CD8-positive, alpha-beta memory T cell (primary cell): ENCODE measurements at regions not wholly inside any gene's neighbourhood (a gene's known extent, or its start where the extent isn't known, plus 50 kb on each side); places are given as distances from the start of the nearest gene placed in this dataset.

Experiments used
- CTCF ChIA-PET: fragments of 350-600 bp; sonication (Branson Sonifier 250); formaldehyde crosslinking; loops from one replicate; lab custom pipeline; 2021; ENCODE audit warnings: antibody characterized with exemption; lab: Charles Lee
- POLR2A ChIA-PET: fragments of 350-600 bp; sonication (Branson Sonifier 250); formaldehyde crosslinking; loops from one replicate; lab custom pipeline; 2021; ENCODE audit warnings: antibody characterized with exemption; lab: Charles Lee
- DNase-seq, 5 donors: peaks; one replicate each; pipeline versions ENCODE4 v3.0.0 to v3.0.0-alpha.2; 2020 to 2022; ENCODE audit warnings: mixed read lengths in 1 of 5
- H3K27ac ChIP-seq: one replicate; pipeline ENCODE4 v1.7.0; 2013; ENCODE audit warnings: low read depth, mild to moderate bottlenecking, low read length, moderate library complexity
- H3K27me3 ChIP-seq: 2 replicates; pipeline ENCODE4 v1.7.0; 2013; ENCODE audit warnings: low read length, mild to moderate bottlenecking; ENCODE audit not compliant: insufficient read depth, poor library complexity, severe bottlenecking
- H3K36me3 ChIP-seq: 2 replicates; pipeline ENCODE4 v1.7.0; 2013; ENCODE audit warnings: mild to moderate bottlenecking, low read length, moderate library complexity; ENCODE audit not compliant: insufficient read depth
- H3K4me1 ChIP-seq: 2 replicates; pipeline ENCODE4 v1.7.0; 2013; ENCODE audit warnings: mild to moderate bottlenecking, low read length, moderate library complexity; ENCODE audit not compliant: insufficient read depth
- H3K4me3 ChIP-seq: 2 replicates; pipeline ENCODE4 v1.7.0; 2013; ENCODE audit warnings: mild to moderate bottlenecking, low read length
- H3K9me3 ChIP-seq: 2 replicates; pipeline ENCODE4 v1.7.0; 2013; ENCODE audit warnings: mild to moderate bottlenecking, low read length
- H3K27ac Mint-ChIP-seq, 8 donors: one replicate each; pipeline ENCODE4 v1.8.0; 2020 to 2021; ENCODE audit warnings: mixed read lengths in 8 of 8, mild to moderate bottlenecking in 6 of 8, inconsistent platforms in 3 of 8, moderate library complexity in 3 of 8
- H3K27me3 Mint-ChIP-seq, 2 donors: one replicate each; pipeline ENCODE4 v1.8.0; 2020 to 2021; ENCODE audit warnings: mixed read lengths in 2 of 2, mild to moderate bottlenecking in 1 of 2, moderate library complexity in 1 of 2
- H3K36me3 Mint-ChIP-seq, 3 donors: one replicate each; pipeline ENCODE4 v1.8.0; 2020 to 2021; ENCODE audit warnings: mixed read lengths in 3 of 3, inconsistent platforms in 1 of 3, mild to moderate bottlenecking in 1 of 3
- H3K4me1 Mint-ChIP-seq, 3 donors: one replicate each; pipeline ENCODE4 v1.8.0; 2020 to 2021; ENCODE audit warnings: mixed read lengths in 3 of 3, inconsistent platforms in 1 of 3, mild to moderate bottlenecking in 1 of 3
- H3K4me3 Mint-ChIP-seq, 7 donors: one replicate each; pipeline ENCODE4 v1.8.0; 2020 to 2021; ENCODE audit warnings: mixed read lengths in 7 of 7, mild to moderate bottlenecking in 6 of 7, moderate library complexity in 4 of 7, inconsistent platforms in 2 of 7
- H3K9me3 Mint-ChIP-seq, 5 donors: one replicate each; pipeline ENCODE4 v1.8.0; 2020 to 2022; ENCODE audit warnings: mixed read lengths in 5 of 5, mild to moderate bottlenecking in 3 of 5, moderate library complexity in 2 of 5, inconsistent platforms in 1 of 5

DNA sequence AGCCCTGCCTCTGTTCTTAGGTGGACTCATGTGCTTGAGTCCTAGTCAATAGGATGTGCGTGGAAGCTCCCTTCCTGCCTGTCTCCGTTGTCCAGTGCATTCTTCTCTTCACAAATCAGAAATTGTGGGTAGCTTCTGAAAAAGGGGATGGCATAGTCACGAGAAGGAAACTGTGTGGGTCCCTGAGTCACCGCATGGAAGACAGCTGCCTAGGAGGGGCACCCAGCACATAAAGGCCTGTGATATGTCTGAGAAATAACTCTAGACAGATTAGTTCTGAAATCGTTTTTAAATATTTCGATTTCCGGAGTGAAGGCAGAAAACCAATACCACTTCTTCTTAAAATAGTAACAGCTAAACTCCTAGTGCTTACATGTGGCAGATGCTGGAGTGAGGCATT is 974.4 kb downstream of the BCL11B start:
- Mint-ChIP-seq H3K9me3 (no peaks in the 10 kb centered on the region), H3K36me3 (no peaks in the 10 kb centered on the region), H3K4me1 (peaks cover 0 to 20% (median 10%) of the 10 kb centered on the region in 3 donors), H3K27ac (peak overlapping the region in 1 of 8 donors; percentile 15), H3K27me3 (no peaks in the 10 kb centered on the region), H3K4me3 (no peak overlapping the region)
- no peak overlapping the region for H3K4me3 ChIP-seq
- no peak overlapping the region for H3K27ac ChIP-seq
- POLR2A ChIA-PET = no interaction called here
- H3K4me1 ChIP-seq = no peaks in the 10 kb centered on the region
- CTCF ChIA-PET = no interaction called here
- no peak for DNase-seq
- no peaks in the 10 kb centered on the region for H3K27me3 ChIP-seq
- H3K9me3 ChIP-seq = no peaks in the 10 kb centered on the region
- no peaks in the 10 kb centered on the region for H3K36me3 ChIP-seq

DNA sequence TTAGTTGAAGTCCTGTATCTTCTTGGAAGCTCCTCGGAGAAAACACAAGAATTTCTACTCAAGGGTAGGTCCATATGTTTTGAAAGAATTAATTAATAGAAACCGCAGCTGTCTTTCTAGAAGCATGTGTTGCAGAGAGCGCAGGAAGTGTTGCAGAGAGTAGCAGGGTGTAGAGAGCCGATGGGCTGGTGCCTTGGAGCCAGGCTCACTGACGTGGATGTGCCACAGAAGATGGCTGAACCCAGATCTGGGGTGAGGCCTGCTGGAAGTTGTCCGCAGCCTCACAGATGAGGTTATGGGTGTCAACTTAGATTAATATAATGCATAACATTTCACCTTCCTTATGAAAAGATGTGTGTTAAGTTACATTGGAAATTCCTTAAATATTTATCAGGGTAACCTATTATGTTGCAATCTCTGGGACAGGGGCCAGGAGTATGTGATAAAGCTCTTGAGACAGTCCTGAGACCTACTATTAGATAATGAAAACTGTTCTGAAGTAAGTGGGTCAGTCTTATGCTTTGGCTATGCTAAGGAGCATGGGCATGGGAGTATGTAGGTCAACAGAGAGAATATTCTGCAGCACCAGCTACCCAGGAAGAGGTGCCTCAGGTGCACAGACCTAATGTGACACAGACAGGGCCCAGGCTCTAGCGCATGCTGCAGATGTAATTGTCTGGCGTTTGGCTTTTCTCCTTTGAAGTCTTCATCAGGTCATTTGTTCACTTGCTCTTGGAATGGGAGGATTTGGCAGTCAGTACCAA is 973.3 kb downstream of the BCL11B start:
- Mint-ChIP-seq H3K4me1 (peaks cover 0 to 20% (median 10%) of the 10 kb centered on the region in 3 donors), H3K9me3 (no peaks in the 10 kb centered on the region), H3K4me3 (peak overlapping the region in 3 of 7 donors; percentile 19 to 62 (median 34)), H3K27ac (peak overlapping the region in 7 of 8 donors; percentile 44 to 95 (median 81)), H3K27me3 (no peaks in the 10 kb centered on the region), H3K36me3 (no peaks in the 10 kb centered on the region)
- POLR2A ChIA-PET = no interaction called here
- Histone ChIP-seq H3K36me3 (no peaks in the 10 kb centered on the region), H3K27ac (no peak overlapping the region), H3K4me3 (no peak overlapping the region), H3K9me3 (no peaks in the 10 kb centered on the region), H3K27me3 (no peaks in the 10 kb centered on the region), H3K4me1 (no peaks in the 10 kb centered on the region)
- CTCF ChIA-PET = no interaction called here
- DNase-seq = no peak

DNA sequence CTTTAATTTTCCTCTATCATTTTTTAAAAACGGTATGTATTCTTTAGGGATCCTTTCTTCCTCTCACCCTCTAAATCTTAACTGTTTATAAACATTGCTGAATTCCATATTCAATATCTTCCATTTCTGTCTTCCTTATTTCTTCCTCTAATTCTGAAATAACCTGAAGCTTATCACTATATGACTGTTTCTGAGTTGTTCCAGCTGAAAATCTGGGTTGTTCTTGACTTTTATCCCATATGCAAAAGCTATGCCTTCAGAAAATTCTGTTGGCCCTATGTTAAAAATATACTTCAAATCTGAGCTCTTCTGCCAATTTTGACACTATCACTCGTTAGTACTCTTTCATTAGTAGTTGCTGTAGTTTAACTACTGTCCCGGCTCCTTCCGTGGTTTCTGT is 970.3 kb downstream of the BCL11B start:
- Mint-ChIP-seq H3K4me1 (peaks cover 0 to 20% (median 10%) of the 10 kb centered on the region in 3 donors), H3K27me3 (no peaks in the 10 kb centered on the region), H3K4me3 (no peak overlapping the region), H3K9me3 (peaks cover 0 to 2% (median 0%) of the 10 kb centered on the region in 5 donors), H3K27ac (no peak overlapping the region), H3K36me3 (peaks cover 0 to 3% (median 0%) of the 10 kb centered on the region in 3 donors)
- POLR2A ChIA-PET = no interaction called here
- Histone ChIP-seq H3K36me3 (no peaks in the 10 kb centered on the region), H3K9me3 (no peaks in the 10 kb centered on the region), H3K27ac (no peak overlapping the region), H3K4me3 (no peak overlapping the region), H3K27me3 (no peaks in the 10 kb centered on the region), H3K4me1 (no peaks in the 10 kb centered on the region)
- CTCF ChIA-PET = no interaction called here
- DNase-seq = no peak

DNA sequence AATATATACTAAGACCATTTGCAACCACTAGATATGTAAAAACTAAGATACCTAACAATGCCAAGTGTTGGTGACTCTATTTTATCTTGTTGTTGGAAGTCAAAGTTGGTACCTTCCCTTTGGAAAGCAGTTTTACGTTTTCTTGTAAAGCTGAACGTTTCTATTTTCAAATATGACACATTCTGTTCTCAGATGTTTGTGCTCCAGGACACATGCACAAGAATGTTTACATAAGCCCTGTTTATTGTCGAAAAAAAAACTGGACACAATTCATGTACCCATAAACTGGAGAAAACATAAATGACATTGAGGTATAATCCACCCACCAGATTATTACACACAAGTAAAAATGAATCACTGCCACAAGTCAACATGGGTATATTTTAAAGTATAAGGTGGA is 967.4 kb downstream of the BCL11B start:
- no peak overlapping the region for H3K4me3 ChIP-seq
- H3K27me3 Mint-ChIP-seq = no peaks in the 10 kb centered on the region
- no peak overlapping the region for H3K4me3 Mint-ChIP-seq
- DNase-seq = no peak
- peaks cover 0 to 2% (median 0%) of the 10 kb centered on the region in 5 donors for H3K9me3 Mint-ChIP-seq
- H3K9me3 ChIP-seq = no peaks in the 10 kb centered on the region
- no peak overlapping the region for H3K27ac Mint-ChIP-seq
- H3K36me3 Mint-ChIP-seq = peaks cover 0 to 3% (median 0%) of the 10 kb centered on the region in 3 donors
- ChIA-PET POLR2A (no interaction called here), CTCF (no interaction called here)
- no peak overlapping the region for H3K27ac ChIP-seq
- peaks cover 0 to 5% (median 2%) of the 10 kb centered on the region in 3 donors for H3K4me1 Mint-ChIP-seq
- no peaks in the 10 kb centered on the region for H3K4me1 ChIP-seq
- H3K36me3 ChIP-seq = no peaks in the 10 kb centered on the region
- H3K27me3 ChIP-seq = no peaks in the 10 kb centered on the region

DNA sequence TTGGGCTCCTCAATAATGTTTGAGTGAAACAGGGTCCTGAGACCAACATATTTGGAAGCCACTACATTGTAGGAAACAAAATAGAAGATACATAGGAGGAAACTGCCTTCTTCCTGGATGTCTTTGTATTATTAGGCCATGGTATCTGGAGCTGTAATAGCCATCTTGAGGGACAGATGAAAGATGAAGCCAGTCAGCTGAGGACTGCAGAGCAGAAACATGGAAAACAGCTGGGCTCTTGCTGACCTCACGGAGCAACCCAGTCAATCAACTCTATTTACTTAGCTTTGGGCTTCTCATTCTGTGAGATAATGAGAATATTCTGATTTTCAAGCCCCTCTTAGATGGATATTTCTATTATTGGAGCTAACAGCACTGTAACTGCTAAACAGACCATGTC is 962.4 kb downstream of the BCL11B start:
- Histone ChIP-seq H3K27ac (no peak overlapping the region), H3K4me1 (no peaks in the 10 kb centered on the region), H3K4me3 (no peak overlapping the region), H3K27me3 (no peaks in the 10 kb centered on the region), H3K36me3 (no peaks in the 10 kb centered on the region), H3K9me3 (no peaks in the 10 kb centered on the region)
- peaks cover 0 to 3% (median 0%) of the 10 kb centered on the region in 5 donors for H3K9me3 Mint-ChIP-seq
- peaks cover 0 to 10% (median 0%) of the 10 kb centered on the region in 3 donors for H3K4me1 Mint-ChIP-seq
- POLR2A ChIA-PET = no interaction called here
- H3K4me3 Mint-ChIP-seq = no peak overlapping the region
- peak overlapping the region in 2 of 8 donors; percentile 36 to 53 for H3K27ac Mint-ChIP-seq
- CTCF ChIA-PET = interaction anchor here (1.5 kb wide), 1 partner anchor 29 kb away, joined by 3 read pairs; no protein-coding TSS in a partner anchor
- peaks cover 0 to 3% (median 0%) of the 10 kb centered on the region in 3 donors for H3K36me3 Mint-ChIP-seq
- DNase-seq = no peak
- H3K27me3 Mint-ChIP-seq = no peaks in the 10 kb centered on the region

DNA sequence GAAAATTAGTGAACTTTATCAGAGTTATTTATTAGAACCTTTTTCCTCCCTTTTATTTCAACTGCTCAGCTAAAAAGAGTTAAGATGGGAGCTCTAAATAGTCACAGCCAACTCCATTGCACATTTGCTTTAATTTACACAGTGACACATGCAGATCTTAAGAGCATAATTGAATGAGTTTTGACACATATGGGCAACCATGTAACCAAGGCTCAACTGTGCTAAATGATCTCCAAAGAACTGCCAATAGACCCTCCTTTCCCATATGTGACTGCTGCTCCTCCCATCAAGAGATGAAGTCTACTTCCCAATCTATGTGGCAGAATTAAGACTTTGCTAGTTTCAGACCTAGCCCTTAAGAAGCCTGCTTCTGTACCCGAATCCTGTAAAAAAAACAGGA is 960.0 kb downstream of the BCL11B start:
- no peaks in the 10 kb centered on the region for H3K36me3 Mint-ChIP-seq
- no peaks in the 10 kb centered on the region for H3K27me3 Mint-ChIP-seq
- H3K36me3 ChIP-seq = no peaks in the 10 kb centered on the region
- no peaks in the 10 kb centered on the region for H3K27me3 ChIP-seq
- DNase-seq = no peak
- CTCF ChIA-PET = no interaction called here
- no peak overlapping the region for H3K4me3 Mint-ChIP-seq
- no peak overlapping the region for H3K27ac ChIP-seq
- no peak overlapping the region for H3K4me3 ChIP-seq
- no peaks in the 10 kb centered on the region for H3K4me1 ChIP-seq
- peaks cover 0 to 10% (median 0%) of the 10 kb centered on the region in 3 donors for H3K4me1 Mint-ChIP-seq
- H3K9me3 Mint-ChIP-seq = peaks cover 0 to 3% (median 0%) of the 10 kb centered on the region in 5 donors
- POLR2A ChIA-PET = no interaction called here
- H3K27ac Mint-ChIP-seq = peak overlapping the region in 1 of 8 donors; percentile 2
- no peaks in the 10 kb centered on the region for H3K9me3 ChIP-seq

DNA sequence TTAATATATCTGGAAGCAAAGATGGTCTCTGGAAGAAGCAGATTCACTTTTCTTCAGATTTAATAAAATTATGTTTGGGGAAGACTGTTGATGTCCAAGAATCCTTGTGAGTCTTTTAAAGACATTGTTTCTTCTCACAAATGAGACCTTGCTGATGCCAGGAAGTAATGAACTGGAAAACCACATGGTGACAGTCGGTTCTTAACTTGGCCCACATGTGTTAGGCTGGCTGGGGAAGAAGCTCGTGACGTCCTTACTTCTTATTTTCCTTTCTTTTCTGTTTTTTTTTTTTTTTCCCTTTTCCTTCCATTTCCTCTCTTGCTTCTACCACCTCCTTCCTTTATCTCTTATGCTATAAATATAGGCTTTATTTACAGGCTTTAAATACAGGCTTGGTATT is 950.2 kb downstream of the BCL11B start:
- no peaks in the 10 kb centered on the region for H3K27me3 ChIP-seq
- H3K4me1 Mint-ChIP-seq = peaks cover 16 to 18% (median 16%) of the 10 kb centered on the region in 3 donors
- H3K4me3 Mint-ChIP-seq = no peak overlapping the region
- peaks cover 15% of the 10 kb centered on the region for H3K4me1 ChIP-seq
- H3K27ac Mint-ChIP-seq = peak overlapping the region in 1 of 8 donors; percentile 14
- CTCF ChIA-PET = no interaction called here
- H3K9me3 Mint-ChIP-seq = peaks cover 6 to 14% (median 11%) of the 10 kb centered on the region in 5 donors
- H3K9me3 ChIP-seq = peaks cover 5% of the 10 kb centered on the region
- no peak for DNase-seq
- H3K4me3 ChIP-seq = no peak overlapping the region
- H3K36me3 ChIP-seq = no peaks in the 10 kb centered on the region
- POLR2A ChIA-PET = no interaction called here
- H3K27me3 Mint-ChIP-seq = peaks cover 0 to 2% of the 10 kb centered on the region in 2 donors
- H3K27ac ChIP-seq = no peak overlapping the region
- peaks cover 0 to 16% (median 2%) of the 10 kb centered on the region in 3 donors for H3K36me3 Mint-ChIP-seq

DNA sequence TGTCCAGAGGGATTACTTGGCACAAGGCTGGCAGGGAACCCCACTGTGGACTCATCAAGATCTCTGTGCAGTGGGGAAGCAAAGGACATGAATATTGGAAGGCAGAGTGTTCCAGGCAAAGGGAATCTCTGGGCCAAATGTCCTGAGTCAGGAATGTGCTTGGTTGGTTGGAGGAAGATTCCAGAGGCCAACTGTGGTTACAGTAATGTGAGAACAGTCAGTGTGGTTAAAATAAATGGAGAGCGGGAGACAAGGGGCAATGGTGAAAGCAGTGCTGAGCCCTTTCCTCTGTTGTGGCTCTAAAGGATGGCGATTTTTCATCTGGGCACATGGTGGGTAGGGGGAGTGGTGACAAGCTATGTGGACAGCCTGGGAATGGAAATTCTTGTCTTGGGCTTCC is 948.2 kb downstream of the BCL11B start:
- H3K36me3 ChIP-seq = no peaks in the 10 kb centered on the region
- ChIA-PET POLR2A (no interaction called here), CTCF (no interaction called here)
- H3K4me3 ChIP-seq = no peak overlapping the region
- H3K4me1 Mint-ChIP-seq = peaks cover 16 to 18% (median 16%) of the 10 kb centered on the region in 3 donors
- peaks cover 15% of the 10 kb centered on the region for H3K4me1 ChIP-seq
- H3K27me3 ChIP-seq = no peaks in the 10 kb centered on the region
- H3K4me3 Mint-ChIP-seq = no peak overlapping the region
- DNase-seq = no peak
- peaks cover 5% of the 10 kb centered on the region for H3K9me3 ChIP-seq
- peak overlapping the region in 2 of 8 donors; percentile 11 to 28 for H3K27ac Mint-ChIP-seq
- H3K36me3 Mint-ChIP-seq = peaks cover 0 to 17% (median 2%) of the 10 kb centered on the region in 3 donors
- H3K27me3 Mint-ChIP-seq = peaks cover 0 to 2% of the 10 kb centered on the region in 2 donors
- H3K9me3 Mint-ChIP-seq = peaks cover 6 to 11% (median 9%) of the 10 kb centered on the region in 5 donors
- H3K27ac ChIP-seq = no peak overlapping the region
